ENCODE measurements at regions not wholly inside any gene's neighbourhood (a gene's known extent, or its start where the extent isn't known, plus 50 kb on each side); places are given as distances from the start of the nearest gene placed in this dataset.

DNA sequence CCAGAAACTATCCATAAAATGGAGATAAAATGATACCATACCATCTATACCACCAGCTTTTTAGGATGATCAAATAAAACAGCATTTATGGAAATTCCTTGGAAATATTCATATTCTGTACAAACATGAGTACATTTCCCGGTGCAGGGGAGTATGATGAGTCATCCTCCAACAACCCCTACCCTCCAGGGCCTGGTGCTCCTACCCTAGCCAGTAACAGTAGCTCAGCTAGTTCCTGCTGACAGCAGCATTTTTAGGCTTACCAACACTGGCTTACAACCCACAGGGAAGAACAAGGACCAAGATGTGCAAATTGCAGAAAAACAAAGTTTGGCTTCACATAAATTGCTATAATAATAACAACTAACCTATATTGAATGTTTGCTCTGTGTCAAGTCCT, 406.2 kb upstream of the CADM1 start:
- TF ChIP-seq, protein P1, sequence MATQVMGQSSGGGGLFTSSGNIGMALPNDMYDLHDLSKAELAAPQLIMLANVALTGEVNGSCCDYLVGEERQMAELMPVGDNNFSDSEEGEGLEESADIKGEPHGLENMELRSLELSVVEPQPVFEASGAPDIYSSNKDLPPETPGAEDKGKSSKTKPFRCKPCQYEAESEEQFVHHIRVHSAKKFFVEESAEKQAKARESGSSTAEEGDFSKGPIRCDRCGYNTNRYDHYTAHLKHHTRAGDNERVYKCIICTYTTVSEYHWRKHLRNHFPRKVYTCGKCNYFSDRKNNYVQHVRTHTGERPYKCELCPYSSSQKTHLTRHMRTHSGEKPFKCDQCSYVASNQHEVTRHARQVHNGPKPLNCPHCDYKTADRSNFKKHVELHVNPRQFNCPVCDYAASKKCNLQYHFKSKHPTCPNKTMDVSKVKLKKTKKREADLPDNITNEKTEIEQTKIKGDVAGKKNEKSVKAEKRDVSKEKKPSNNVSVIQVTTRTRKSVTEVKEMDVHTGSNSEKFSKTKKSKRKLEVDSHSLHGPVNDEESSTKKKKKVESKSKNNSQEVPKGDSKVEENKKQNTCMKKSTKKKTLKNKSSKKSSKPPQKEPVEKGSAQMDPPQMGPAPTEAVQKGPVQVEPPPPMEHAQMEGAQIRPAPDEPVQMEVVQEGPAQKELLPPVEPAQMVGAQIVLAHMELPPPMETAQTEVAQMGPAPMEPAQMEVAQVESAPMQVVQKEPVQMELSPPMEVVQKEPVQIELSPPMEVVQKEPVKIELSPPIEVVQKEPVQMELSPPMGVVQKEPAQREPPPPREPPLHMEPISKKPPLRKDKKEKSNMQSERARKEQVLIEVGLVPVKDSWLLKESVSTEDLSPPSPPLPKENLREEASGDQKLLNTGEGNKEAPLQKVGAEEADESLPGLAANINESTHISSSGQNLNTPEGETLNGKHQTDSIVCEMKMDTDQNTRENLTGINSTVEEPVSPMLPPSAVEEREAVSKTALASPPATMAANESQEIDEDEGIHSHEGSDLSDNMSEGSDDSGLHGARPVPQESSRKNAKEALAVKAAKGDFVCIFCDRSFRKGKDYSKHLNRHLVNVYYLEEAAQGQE (IDR thresholded peaks at IDR 0.05; ENCODE audit: low read depth): no peak
- no peak for TF ChIP-seq YY1 (IDR thresholded peaks at IDR 0.05; ENCODE audit: low read depth)
- TF ChIP-seq, protein P2, sequence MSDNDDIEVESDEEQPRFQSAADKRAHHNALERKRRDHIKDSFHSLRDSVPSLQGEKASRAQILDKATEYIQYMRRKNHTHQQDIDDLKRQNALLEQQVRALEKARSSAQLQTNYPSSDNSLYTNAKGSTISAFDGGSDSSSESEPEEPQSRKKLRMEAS (IDR thresholded peaks at IDR 0.05): no peak
- TF ChIP-seq TAF1 (IDR thresholded peaks at IDR 0.05; ENCODE audit: low read depth): no peak
- no peak for TF ChIP-seq RAD21 (IDR thresholded peaks at IDR 0.05; ENCODE audit: low read depth)
- no peak for TF ChIP-seq EP300 (IDR thresholded peaks at IDR 0.05; ENCODE audit: borderline replicate concordance)
- TF ChIP-seq CEBPB (IDR thresholded peaks at IDR 0.05): no peak
- no peak for TF ChIP-seq NFIC (IDR thresholded peaks at IDR 0.05)
- TF ChIP-seq FOXM1 (IDR thresholded peaks at IDR 0.05; ENCODE audit: borderline replicate concordance, low read depth): no peak
- no peak for TF ChIP-seq ZBTB7A (IDR thresholded peaks at IDR 0.05; ENCODE audit: low read depth)
- TF ChIP-seq TCF12 (IDR thresholded peaks at IDR 0.05; ENCODE audit: low read depth): no peak

All from Ishikawa (cell line).